ENCODE measurements at regions not wholly inside any gene's neighbourhood (a gene's known extent, or its start where the extent isn't known, plus 50 kb on each side); places are given as distances from the start of the nearest gene placed in this dataset.

- TF ChIP-seq POLR2AphosphoS5 (IDR thresholded peaks at IDR 0.05; ENCODE audit: low read depth, low read length) (no peak), POLR2A (IDR thresholded peaks at IDR 0.05; ENCODE audit: low read depth, low read length) (no peak)
These were observed 575.2 kb downstream of the DACH1 start for GRCh38 chr13:71291842-71292146.
